Endothelial cell of umbilical vein (primary cell): ENCODE measurements at regions not wholly inside any gene's neighbourhood (a gene's known extent, or its start where the extent isn't known, plus 50 kb on each side); places are given as distances from the start of the nearest gene placed in this dataset.

Experiments
- BruUV-seq: library from RNA; stranded (reverse); fragments of 400-500 nt; replicated peaks from 2 replicates; lab custom pipeline; 2021; lab: Mats Ljungman, UMichigan
- CTCF ChIA-PET: fragments of 300-600, 350-600 bp; sonication (Branson Sonifier 250); formaldehyde crosslinking; loops from one replicate; lab custom pipeline; 2021; ENCODE audit warnings: antibody characterized with exemption, inconsistent platforms; lab: Charles Lee
- POLR2A ChIA-PET: fragments of 300-600, 350-600 bp; sonication (Branson Sonifier 250); formaldehyde crosslinking; loops from one replicate; lab custom pipeline; 2021; ENCODE audit warnings: antibody characterized with exemption, inconsistent platforms; lab: Charles Lee
- DNase-seq: peaks from one replicate; pipeline ENCODE4 v3.0.0-alpha.2; 2011; ENCODE audit warnings: low read depth, low spot score
- FAIRE-seq: peaks from 2 replicates; lab custom pipeline; 2011; peaks lifted over from hg19 to GRCh38; lab: Jason Lieb, UNC
- H2AFZ ChIP-seq: 2 replicates; pipeline ENCODE4 v1.6.0; 2012; ENCODE audit warnings: low read depth, low read length, control low read depth, inconsistent platforms
- H3K27ac ChIP-seq: 2 replicates; pipeline ENCODE4 v1.5.1; 2011; ENCODE audit warnings: low read depth, mild to moderate bottlenecking, control low read depth, low read length, moderate library complexity; ENCODE audit not compliant: insufficient read depth
- H3K27me3 ChIP-seq, 2 experiments: 2 replicates each; pipeline versions ENCODE4 v1.6.0 to v1.6.1; 2011; ENCODE audit warnings: low read length in 2 of 2, mixed read lengths in 1 of 2; ENCODE audit not compliant: control insufficient read depth in 2 of 2, insufficient read depth in 2 of 2
- H3K36me3 ChIP-seq, 2 experiments: 2 replicates in 1 of 2; 3 replicates in 1 of 2; pipeline ENCODE4 v1.5.1; 2011; ENCODE audit warnings: low read length in 2 of 2, mild to moderate bottlenecking in 1 of 2, moderate library complexity in 1 of 2; ENCODE audit not compliant: control insufficient read depth in 2 of 2, insufficient read depth in 2 of 2; ENCODE audit errors: extremely low read depth in 1 of 2
- H3K4me1 ChIP-seq: 3 replicates; pipeline ENCODE4 v1.5.1; 2011; ENCODE audit warnings: mild to moderate bottlenecking, low read length; ENCODE audit not compliant: control insufficient read depth, insufficient read depth; ENCODE audit errors: extremely low read depth
- H3K4me2 ChIP-seq: 2 replicates; pipeline ENCODE4 v1.6.1; 2011; ENCODE audit warnings: low read length, control low read depth, mixed read lengths; ENCODE audit not compliant: insufficient read depth
- H3K4me3 ChIP-seq, 3 experiments: fragments of 200-600 bp in 1 of 3; sonication (generic), shearing (Covaris generic) in 1 of 3; replicated peaks in 1 of 3; 2 replicates each; pipeline ENCODE4 v1.5.1; 2011 to 2016; ENCODE audit warnings: control low read depth in 3 of 3, low read length in 3 of 3, mild to moderate bottlenecking in 2 of 3, inconsistent platforms in 1 of 3, low read depth in 1 of 3, moderate library complexity in 1 of 3; ENCODE audit not compliant: insufficient read depth in 1 of 3
- H3K79me2 ChIP-seq: 2 replicates; pipeline ENCODE4 v1.6.0; 2012; ENCODE audit warnings: low read length, inconsistent platforms; ENCODE audit not compliant: control insufficient read depth, insufficient read depth
- H3K9ac ChIP-seq: replicated peaks from 2 replicates; pipeline ENCODE3; 2011; ENCODE audit warnings: low read length, control low read depth; ENCODE audit not compliant: insufficient read depth; ENCODE audit errors: extremely low read depth
- H3K9me1 ChIP-seq: replicated peaks from 3 replicates; pipeline ENCODE4 v1.6.0; 2011; ENCODE audit warnings: mild to moderate bottlenecking, low read length; ENCODE audit not compliant: control insufficient read depth, insufficient read depth; ENCODE audit errors: extremely low read depth
- H3K9me3 ChIP-seq: replicated peaks from 2 replicates; pipeline ENCODE4 v1.5.1; 2012; ENCODE audit warnings: low read length, inconsistent platforms; ENCODE audit not compliant: control insufficient read depth, insufficient read depth
- H4K20me1 ChIP-seq: replicated peaks from 2 replicates; pipeline ENCODE3; 2011; ENCODE audit warnings: mild to moderate bottlenecking, low read length; ENCODE audit not compliant: control insufficient read depth, insufficient read depth; ENCODE audit errors: extremely low read depth
- CTCF ChIP-seq, 2 donors: IDR thresholded peaks; 1 replicate in 1 of 2; 2 replicates in 1 of 2; pipeline ENCODE4 v1.5.1; 2011; ENCODE audit warnings: low read length in 2 of 2, mild to moderate bottlenecking in 2 of 2, moderate library complexity in 2 of 2, control low read depth in 1 of 2, inconsistent platforms in 1 of 2, low read depth in 1 of 2; ENCODE audit not compliant: insufficient read depth in 1 of 2; ENCODE audit errors: extremely low read depth in 1 of 2
- EZH2 ChIP-seq: IDR thresholded peaks from 2 replicates; pipeline ENCODE4 v1.6.1; 2012; ENCODE audit warnings: borderline replicate concordance, low read depth, mild to moderate bottlenecking, moderate library complexity, low read length, inconsistent platforms; ENCODE audit not compliant: severe bottlenecking
- FOS ChIP-seq: IDR thresholded peaks from 2 replicates; pipeline ENCODE4 v1.6.1; 2011; ENCODE audit warnings: mild to moderate bottlenecking, low read length, moderate library complexity, borderline replicate concordance; ENCODE audit not compliant: insufficient read depth
- GATA2 ChIP-seq: IDR thresholded peaks from 2 replicates; pipeline ENCODE4 v1.7.0; 2011; ENCODE audit warnings: low read depth, mild to moderate bottlenecking, moderate library complexity, mixed read lengths, low read length; ENCODE audit not compliant: insufficient read length, insufficient read depth
- JUN ChIP-seq: IDR thresholded peaks from 2 replicates; pipeline ENCODE4 v1.6.1; 2011; ENCODE audit warnings: borderline replicate concordance, low read depth; ENCODE audit not compliant: insufficient read length, insufficient read depth
- MAX ChIP-seq: IDR thresholded peaks from 2 replicates; pipeline ENCODE4 v1.6.1; 2011; ENCODE audit not compliant: insufficient read depth, insufficient read length
- MYC ChIP-seq: IDR thresholded peaks from one replicate; pipeline ENCODE4 v1.6.1; 2011; ENCODE audit warnings: mild to moderate bottlenecking, low read depth, low read length
- POLR2A ChIP-seq: IDR thresholded peaks from 2 replicates; pipeline ENCODE4 v1.6.1; 2012; ENCODE audit warnings: low read depth, mild to moderate bottlenecking, control low read depth, low read length
- POLR2AphosphoS5 ChIP-seq: IDR thresholded peaks from 2 replicates; pipeline ENCODE4 v1.6.1; 2012; ENCODE audit warnings: low read depth, mild to moderate bottlenecking, control low read depth, low read length, moderate library complexity; ENCODE audit not compliant: insufficient read depth
- dilution Hi-C: fragments of 300-500 bp; cut with MboI; formaldehyde crosslinking; loops from one replicate; pipeline ENCODE4 v1.15.0; 2019; ENCODE audit warnings: low sequenced_read_pairs; ENCODE audit not compliant: extremely low pct_ligation_motif_present
- intact Hi-C: fragments of 100-400 bp; cut with micrococcal nuclease; formaldehyde crosslinking; loops from one replicate; pipeline ENCODE4 v1.10.0; 2022

GRCh38 chr6:80543151-80543550, 436.7 kb downstream of the BCKDHB start:
- H3K9ac ChIP-seq, result no peak overlapping the region
- no peaks in the 10 kb centered on the region for H3K27me3 ChIP-seq
- no peak for TF ChIP-seq POLR2AphosphoS5
- no peak for TF ChIP-seq POLR2A
- TF ChIP-seq FOS, result no peak
- TF ChIP-seq MAX, result no peak
- TF ChIP-seq EZH2, result no peak
- TF ChIP-seq MYC, result no peak
- no peak for TF ChIP-seq JUN
- no peak for TF ChIP-seq GATA2
- no peak for TF ChIP-seq CTCF (IDR thresholded peaks at IDR 0.05; ENCODE audit: extremely low read depth in 1 of 2, insufficient read depth in 1 of 2, low read depth in 1 of 2, low read length in 2 of 2)
- H2AFZ ChIP-seq, result no peak overlapping the region
- no peaks in the 10 kb centered on the region for H4K20me1 ChIP-seq
- intact Hi-C loops, result no loop called here
- no peaks in the 10 kb centered on the region for H3K9me1 ChIP-seq
- dilution Hi-C loops, result no loop called here
- POLR2A ChIA-PET, result no interaction called here
- CTCF ChIA-PET, result no interaction called here
- no peaks in the 10 kb centered on the region for H3K36me3 ChIP-seq
- FAIRE-seq, result no peak
- no peak overlapping the region for H3K4me2 ChIP-seq
- peaks cover 4% of the 10 kb centered on the region for H3K4me1 ChIP-seq
- no TSS peak for BruUV-seq
- H3K9me3 ChIP-seq, result no peaks in the 10 kb centered on the region
- no peaks in the 10 kb centered on the region for H3K79me2 ChIP-seq
- H3K4me3 ChIP-seq, result no peak overlapping the region
- no peak overlapping the region for H3K27ac ChIP-seq
- DNase-seq, result no peak
